Liver (tissue), 8 donors: ENCODE measurements at regions not wholly inside any gene's neighbourhood (a gene's known extent, or its start where the extent isn't known, plus 50 kb on each side); places are given as distances from the start of the nearest gene placed in this dataset.

Source experiments
- DNase-seq: peaks from one replicate; pipeline ENCODE4 v3.0.0-alpha.2; 2017; ENCODE audit warnings: low spot score
- H3K27ac ChIP-seq, 2 donors: one replicate each; pipeline ENCODE4 v1.7.0; 2013; ENCODE audit warnings: inconsistent platforms in 2 of 2, low read length in 2 of 2, control low read depth in 1 of 2, low read depth in 1 of 2, mild to moderate bottlenecking in 1 of 2
- H3K27me3 ChIP-seq, 4 donors: one replicate each; pipeline versions ENCODE4 v1.6.1 to v1.7.0; 2013; ENCODE audit warnings: low read length in 3 of 4, inconsistent platforms in 1 of 4, mild to moderate bottlenecking in 1 of 4, moderate library complexity in 1 of 4; ENCODE audit not compliant: control insufficient read depth in 4 of 4, insufficient read depth in 4 of 4
- H3K36me3 ChIP-seq, 4 donors: one replicate each; pipeline versions ENCODE4 v1.6.1 to v1.7.0; 2013; ENCODE audit warnings: low read length in 3 of 4, mild to moderate bottlenecking in 3 of 4, low read depth in 1 of 4, moderate library complexity in 1 of 4; ENCODE audit not compliant: control insufficient read depth in 4 of 4, insufficient read depth in 3 of 4
- H3K4me1 ChIP-seq, 4 donors: one replicate each; pipeline versions ENCODE4 v1.6.1 to v1.7.0; 2013; ENCODE audit warnings: low read length in 3 of 4, mild to moderate bottlenecking in 3 of 4, moderate library complexity in 1 of 4; ENCODE audit not compliant: control insufficient read depth in 4 of 4, insufficient read depth in 4 of 4
- H3K4me3 ChIP-seq, 3 donors: one replicate each; pipeline versions ENCODE4 v1.6.1 to v1.7.0; 2013; ENCODE audit warnings: low read length in 3 of 3, control low read depth in 1 of 3, low read depth in 1 of 3, mild to moderate bottlenecking in 1 of 3
- H3K9ac ChIP-seq, 2 donors: one replicate each; pipeline ENCODE4 v1.7.0; 2013; ENCODE audit warnings: low read length in 2 of 2, mild to moderate bottlenecking in 2 of 2, moderate library complexity in 2 of 2, control low read depth in 1 of 2, low read depth in 1 of 2
- H3K9me3 ChIP-seq, 4 donors: one replicate each; pipeline versions ENCODE4 v1.6.1 to v1.7.0; 2013; ENCODE audit warnings: low read length in 3 of 4; ENCODE audit not compliant: control insufficient read depth in 4 of 4
- ATF3 ChIP-seq: IDR thresholded peaks from 2 replicates; pipeline ENCODE4 v1.6.1; 2016; ENCODE audit warnings: antibody characterized with exemption
- EGR1 ChIP-seq, 2 donors: IDR thresholded peaks; 2 replicates each; pipeline ENCODE4 v1.6.1; 2016 to 2018; ENCODE audit warnings: antibody characterized with exemption in 2 of 2, low read depth in 2 of 2
- FOXA1 ChIP-seq: IDR thresholded peaks from 2 replicates; pipeline ENCODE4 v1.6.1; 2016; ENCODE audit warnings: antibody characterized with exemption
- FOXA2 ChIP-seq: IDR thresholded peaks from 2 replicates; pipeline ENCODE4 v1.6.1; 2016; ENCODE audit warnings: antibody characterized with exemption
- GABPA ChIP-seq, 2 donors: IDR thresholded peaks in 1 of 2; conservative IDR thresholded peaks in 1 of 2; 2 replicates each; pipeline ENCODE4 v1.6.1; 2016; ENCODE audit warnings: antibody characterized with exemption in 2 of 2, mild to moderate bottlenecking in 1 of 2, moderate library complexity in 1 of 2
- HNF4A ChIP-seq, 2 donors: conservative IDR thresholded peaks; 2 replicates each; pipeline ENCODE4 v1.6.1; 2016; ENCODE audit warnings: antibody characterized with exemption in 2 of 2, mild to moderate bottlenecking in 2 of 2
- HNF4G ChIP-seq: IDR thresholded peaks from 2 replicates; pipeline ENCODE4 v1.6.1; 2016; ENCODE audit warnings: antibody characterized with exemption
- JUND ChIP-seq, 2 donors: IDR thresholded peaks; 2 replicates each; pipeline ENCODE4 v1.6.1; 2016; ENCODE audit warnings: antibody characterized with exemption in 2 of 2
- NR2F2 ChIP-seq: IDR thresholded peaks from 2 replicates; pipeline ENCODE4 v1.6.1; 2016; ENCODE audit warnings: antibody characterized with exemption
- RAD21 ChIP-seq, 2 donors: IDR thresholded peaks; 2 replicates each; pipeline ENCODE4 v1.6.1; 2016; ENCODE audit warnings: antibody characterized with exemption in 2 of 2, mild to moderate bottlenecking in 2 of 2
- RXRA ChIP-seq, 2 donors: IDR thresholded peaks; 2 replicates each; pipeline ENCODE4 v1.6.1; 2017 to 2018; ENCODE audit warnings: antibody characterized with exemption in 2 of 2, mild to moderate bottlenecking in 1 of 2
- SP1 ChIP-seq: IDR thresholded peaks from 2 replicates; pipeline ENCODE4 v1.6.1; 2018; ENCODE audit warnings: antibody characterized with exemption, mild to moderate bottlenecking
- TAF1 ChIP-seq: conservative IDR thresholded peaks from 2 replicates; pipeline ENCODE4 v1.6.1; 2016; ENCODE audit warnings: antibody characterized with exemption, mild to moderate bottlenecking
- YY1 ChIP-seq: IDR thresholded peaks from 2 replicates; pipeline ENCODE4 v1.6.1; 2016; ENCODE audit warnings: antibody characterized with exemption, mild to moderate bottlenecking
- WGBS: extraction: QIAGEN DNeasy Blood & Tissue Kit; methylation state at CpG from one replicate; pipeline ENCODE4 v1.1.7; 2013; 5-methylcytosine and 5-hydroxymethylcytosine counted together
- TF ChIP-seq, protein P1 (sequence below): IDR thresholded peaks from 2 replicates; pipeline ENCODE4 v1.6.1; 2016; ENCODE audit warnings: antibody characterized with exemption
- TF ChIP-seq, protein P2 (sequence below): IDR thresholded peaks from 2 replicates; pipeline ENCODE4 v1.6.1; 2016; ENCODE audit warnings: antibody characterized with exemption
- TF ChIP-seq, protein P3 (sequence below): fragments of 150-350 bp; IDR thresholded peaks from 2 replicates; pipeline ENCODE4 v1.5.1; 2017; ENCODE audit warnings: improper control_type of control experiment, low read depth, low read length; ENCODE audit not compliant: missing input control
- TF ChIP-seq, protein P4 (sequence below): IDR thresholded peaks from 2 replicates; pipeline ENCODE4 v1.6.1; 2016; ENCODE audit warnings: antibody characterized with exemption, mild to moderate bottlenecking
- donor health status: healthy.
- donor health status: healthy.
- donor health status: healthy.
- donor health status: healthy.
- donor health status: healthy.

- H3K36me3 ChIP-seq, result no peaks in the 10 kb centered on the region
- H3K27ac ChIP-seq, result no peak overlapping the region
- no peak overlapping the region for H3K4me3 ChIP-seq
- H3K27me3 ChIP-seq, result no peaks in the 10 kb centered on the region
- no peak overlapping the region for H3K9ac ChIP-seq
- no peak for TF ChIP-seq EGR1 (IDR thresholded peaks at IDR 0.05; ENCODE audit: low read depth in 2 of 2)
- TF ChIP-seq NR2F2, result no peak
- TF ChIP-seq TAF1, result no peak
- TF ChIP-seq SP1, result no peak
- TF ChIP-seq, protein P1, sequence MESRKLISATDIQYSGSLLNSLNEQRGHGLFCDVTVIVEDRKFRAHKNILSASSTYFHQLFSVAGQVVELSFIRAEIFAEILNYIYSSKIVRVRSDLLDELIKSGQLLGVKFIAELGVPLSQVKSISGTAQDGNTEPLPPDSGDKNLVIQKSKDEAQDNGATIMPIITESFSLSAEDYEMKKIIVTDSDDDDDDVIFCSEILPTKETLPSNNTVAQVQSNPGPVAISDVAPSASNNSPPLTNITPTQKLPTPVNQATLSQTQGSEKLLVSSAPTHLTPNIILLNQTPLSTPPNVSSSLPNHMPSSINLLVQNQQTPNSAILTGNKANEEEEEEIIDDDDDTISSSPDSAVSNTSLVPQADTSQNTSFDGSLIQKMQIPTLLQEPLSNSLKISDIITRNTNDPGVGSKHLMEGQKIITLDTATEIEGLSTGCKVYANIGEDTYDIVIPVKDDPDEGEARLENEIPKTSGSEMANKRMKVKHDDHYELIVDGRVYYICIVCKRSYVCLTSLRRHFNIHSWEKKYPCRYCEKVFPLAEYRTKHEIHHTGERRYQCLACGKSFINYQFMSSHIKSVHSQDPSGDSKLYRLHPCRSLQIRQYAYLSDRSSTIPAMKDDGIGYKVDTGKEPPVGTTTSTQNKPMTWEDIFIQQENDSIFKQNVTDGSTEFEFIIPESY, result no peak
- TF ChIP-seq HNF4G, result no peak
- TF ChIP-seq, protein P2, sequence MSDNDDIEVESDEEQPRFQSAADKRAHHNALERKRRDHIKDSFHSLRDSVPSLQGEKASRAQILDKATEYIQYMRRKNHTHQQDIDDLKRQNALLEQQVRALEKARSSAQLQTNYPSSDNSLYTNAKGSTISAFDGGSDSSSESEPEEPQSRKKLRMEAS, result no peak
- TF ChIP-seq GABPA (IDR thresholded peaks at IDR 0.05 in 1 of 2, conservative IDR thresholded peaks at IDR 0.05 in 1 of 2), result no peak
- TF ChIP-seq YY1, result no peak
- no peak for TF ChIP-seq JUND (IDR thresholded peaks at IDR 0.05)
- TF ChIP-seq, protein P3, sequence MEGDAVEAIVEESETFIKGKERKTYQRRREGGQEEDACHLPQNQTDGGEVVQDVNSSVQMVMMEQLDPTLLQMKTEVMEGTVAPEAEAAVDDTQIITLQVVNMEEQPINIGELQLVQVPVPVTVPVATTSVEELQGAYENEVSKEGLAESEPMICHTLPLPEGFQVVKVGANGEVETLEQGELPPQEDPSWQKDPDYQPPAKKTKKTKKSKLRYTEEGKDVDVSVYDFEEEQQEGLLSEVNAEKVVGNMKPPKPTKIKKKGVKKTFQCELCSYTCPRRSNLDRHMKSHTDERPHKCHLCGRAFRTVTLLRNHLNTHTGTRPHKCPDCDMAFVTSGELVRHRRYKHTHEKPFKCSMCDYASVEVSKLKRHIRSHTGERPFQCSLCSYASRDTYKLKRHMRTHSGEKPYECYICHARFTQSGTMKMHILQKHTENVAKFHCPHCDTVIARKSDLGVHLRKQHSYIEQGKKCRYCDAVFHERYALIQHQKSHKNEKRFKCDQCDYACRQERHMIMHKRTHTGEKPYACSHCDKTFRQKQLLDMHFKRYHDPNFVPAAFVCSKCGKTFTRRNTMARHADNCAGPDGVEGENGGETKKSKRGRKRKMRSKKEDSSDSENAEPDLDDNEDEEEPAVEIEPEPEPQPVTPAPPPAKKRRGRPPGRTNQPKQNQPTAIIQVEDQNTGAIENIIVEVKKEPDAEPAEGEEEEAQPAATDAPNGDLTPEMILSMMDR, result no peak
- TF ChIP-seq, protein P4, sequence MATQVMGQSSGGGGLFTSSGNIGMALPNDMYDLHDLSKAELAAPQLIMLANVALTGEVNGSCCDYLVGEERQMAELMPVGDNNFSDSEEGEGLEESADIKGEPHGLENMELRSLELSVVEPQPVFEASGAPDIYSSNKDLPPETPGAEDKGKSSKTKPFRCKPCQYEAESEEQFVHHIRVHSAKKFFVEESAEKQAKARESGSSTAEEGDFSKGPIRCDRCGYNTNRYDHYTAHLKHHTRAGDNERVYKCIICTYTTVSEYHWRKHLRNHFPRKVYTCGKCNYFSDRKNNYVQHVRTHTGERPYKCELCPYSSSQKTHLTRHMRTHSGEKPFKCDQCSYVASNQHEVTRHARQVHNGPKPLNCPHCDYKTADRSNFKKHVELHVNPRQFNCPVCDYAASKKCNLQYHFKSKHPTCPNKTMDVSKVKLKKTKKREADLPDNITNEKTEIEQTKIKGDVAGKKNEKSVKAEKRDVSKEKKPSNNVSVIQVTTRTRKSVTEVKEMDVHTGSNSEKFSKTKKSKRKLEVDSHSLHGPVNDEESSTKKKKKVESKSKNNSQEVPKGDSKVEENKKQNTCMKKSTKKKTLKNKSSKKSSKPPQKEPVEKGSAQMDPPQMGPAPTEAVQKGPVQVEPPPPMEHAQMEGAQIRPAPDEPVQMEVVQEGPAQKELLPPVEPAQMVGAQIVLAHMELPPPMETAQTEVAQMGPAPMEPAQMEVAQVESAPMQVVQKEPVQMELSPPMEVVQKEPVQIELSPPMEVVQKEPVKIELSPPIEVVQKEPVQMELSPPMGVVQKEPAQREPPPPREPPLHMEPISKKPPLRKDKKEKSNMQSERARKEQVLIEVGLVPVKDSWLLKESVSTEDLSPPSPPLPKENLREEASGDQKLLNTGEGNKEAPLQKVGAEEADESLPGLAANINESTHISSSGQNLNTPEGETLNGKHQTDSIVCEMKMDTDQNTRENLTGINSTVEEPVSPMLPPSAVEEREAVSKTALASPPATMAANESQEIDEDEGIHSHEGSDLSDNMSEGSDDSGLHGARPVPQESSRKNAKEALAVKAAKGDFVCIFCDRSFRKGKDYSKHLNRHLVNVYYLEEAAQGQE, result no peak
- no peak for TF ChIP-seq HNF4A (conservative IDR thresholded peaks at IDR 0.05)
- TF ChIP-seq ATF3, result no peak
- TF ChIP-seq RXRA (IDR thresholded peaks at IDR 0.05), result no peak
- no peak for TF ChIP-seq FOXA2
- no peak for TF ChIP-seq FOXA1
- no peak for TF ChIP-seq RAD21 (IDR thresholded peaks at IDR 0.05)
- H3K9me3 ChIP-seq, result no peaks in the 10 kb centered on the region
- DNase-seq, result no peak
- peaks cover 2 to 13% (median 11%) of the 10 kb centered on the region in 4 donors for H3K4me1 ChIP-seq
- WGBS, result 66% methylated on average over 2 of the region's 2 CpGs
Observed at GRCh38 chr3:118736107-118736506, 298.5 kb downstream of the IGSF11 start.
